ENCODE measurements at regions not wholly inside any gene's neighbourhood (a gene's known extent, or its start where the extent isn't known, plus 50 kb on each side); places are given as distances from the start of the nearest gene placed in this dataset.

GRCh38 chr14:43244142-43244625, 1262.9 kb downstream of the FSCB start:
- H3K9me3 ChIP-seq (ENCODE audit: control insufficient read depth, insufficient read depth, low read length), result 0 out of 2 replicates have a peak, but pooled peaks cover 3% of the 10 kb centered on the region
- DNase-seq, result no peak
- no peak overlapping the region for H3K14ac ChIP-seq (replicated peaks; ENCODE audit: low read depth, low read length)
- no peak overlapping the region for H3K27ac ChIP-seq (ENCODE audit: insufficient read depth, low read length)
- no peak overlapping the region for H2BK20ac ChIP-seq (ENCODE audit: low read depth, low read length)
- H3K27me3 ChIP-seq (ENCODE audit: control insufficient read depth, insufficient read depth, low read length), result no peaks in the 10 kb centered on the region
- H4K20me1 ChIP-seq (ENCODE audit: insufficient read depth, low read length), result no peaks in the 10 kb centered on the region
- POLR2A ChIA-PET (ENCODE audit: unreplicated experiment), result no interaction called here
- no peak overlapping the region for H3K56ac ChIP-seq (ENCODE audit: extremely low read depth, insufficient read depth, low read length)
- intact Hi-C loops (cut with micrococcal nuclease) (no loop called here), in situ Hi-C loops (cut with MboI; ENCODE audit: low sequenced_read_pairs) (no loop called here), dilution Hi-C loops (cut with HindIII; ENCODE audit: low sequenced_read_pairs, unreplicated experiment) (no loop called here)
- H2BK15ac ChIP-seq (ENCODE audit: low read depth, low read length), result no peak overlapping the region
- H2AK5ac ChIP-seq (ENCODE audit: low read depth, low read length), result no peak overlapping the region
- no peaks in the 10 kb centered on the region for H3K79me1 ChIP-seq (ENCODE audit: low read depth in 1 of 2, low read length in 2 of 2)
- no peak overlapping the region for H3K4me3 ChIP-seq (ENCODE audit: insufficient read depth, low read depth, low read length)
- H2BK120ac ChIP-seq (ENCODE audit: low read depth, low read length), result no peak overlapping the region
- no peak overlapping the region for H2AK9ac ChIP-seq (replicated peaks; ENCODE audit: low read depth, low read length, poor library complexity)
- no peak overlapping the region for H3K4ac ChIP-seq (ENCODE audit: low read depth, low read length)
- no peak overlapping the region for H3K23ac ChIP-seq (ENCODE audit: low read depth, low read length)
- no peak for TF ChIP-seq RAD21 (IDR thresholded peaks at IDR 0.05; ENCODE audit: low read length)
- no peak overlapping the region for H4K8ac ChIP-seq (ENCODE audit: low read depth in 2 of 2, low read length in 2 of 2)
- no peaks in the 10 kb centered on the region for H3K4me1 ChIP-seq (ENCODE audit: control insufficient read depth, insufficient read depth, low read length)
- no peak overlapping the region for H3K4me2 ChIP-seq (ENCODE audit: low read depth, low read length)
- H3K18ac ChIP-seq (ENCODE audit: low read depth, low read length), result no peak overlapping the region
- H4K91ac ChIP-seq (ENCODE audit: insufficient read depth, low read depth, low read length), result no peak overlapping the region
- no TSS peak for BruUV-seq (replicated peaks)
- H3K9ac ChIP-seq (ENCODE audit: low read depth, low read length), result no peak overlapping the region
- no peak for ATAC-seq (ENCODE audit: low read depth)
- H3K36me3 ChIP-seq (ENCODE audit: control insufficient read depth, insufficient read depth, low read length), result no peaks in the 10 kb centered on the region
- CTCF ChIA-PET, result no interaction called here
- H4K5ac ChIP-seq (ENCODE audit: low read depth, low read length), result no peak overlapping the region
- no peak overlapping the region for H2BK5ac ChIP-seq (ENCODE audit: low read depth, low read length, poor library complexity, severe bottlenecking)
- no CpG with 5 or more reads among the region's 2 CpGs for WGBS, 2 experiments (ENCODE audit: extremely low coverage in 2 of 2, insufficient read length in 1 of 2)
- H3K9me1 ChIP-seq (ENCODE audit: insufficient read depth, low read length), result no peaks in the 10 kb centered on the region
- no peak overlapping the region for H2AFZ ChIP-seq (replicated peaks; ENCODE audit: low read length, poor library complexity)
